Smooth muscle cell (in vitro differentiated cells): ENCODE measurements at regions not wholly inside any gene's neighbourhood (a gene's known extent, or its start where the extent isn't known, plus 50 kb on each side); places are given as distances from the start of the nearest gene placed in this dataset.
"Not testable (repeated sequence)": the region's sequence is repeated elsewhere in the genome, so short reads cannot be mapped to it uniquely, and the experiment has no call there.

Experiments used
- DNase-seq: peaks from one replicate; lab custom pipeline; 2025; ENCODE audit not compliant: unreplicated experiment; lab: John Stamatoyannopoulos, UW
- H2AFZ ChIP-seq: fragments of 200-600 bp; sonication (generic); 2 replicates; pipeline ENCODE4 v1.6.0; 2016; ENCODE audit warnings: antibody characterized with exemption, low read depth, mild to moderate bottlenecking
- H3F3A ChIP-seq: fragments of 200-600 bp; sonication (generic); 2 replicates; pipeline ENCODE4 v1.6.0; 2017; ENCODE audit warnings: antibody characterized with exemption, low read depth
- H3K27ac ChIP-seq: fragments of 200-600 bp; sonication (generic); 2 replicates; pipeline ENCODE4 v1.5.1; 2016; ENCODE audit warnings: low read depth, mild to moderate bottlenecking
- H3K27me3 ChIP-seq: fragments of 200-600 bp; sonication (generic); 2 replicates; pipeline ENCODE4 v1.6.1; 2016; ENCODE audit warnings: low read depth, mild to moderate bottlenecking
- H3K36me3 ChIP-seq: fragments of 200-600 bp; sonication (generic); 2 replicates; pipeline ENCODE4 v1.5.1; 2016; ENCODE audit warnings: low read depth
- H3K4me1 ChIP-seq: fragments of 200-600 bp; sonication (generic); 2 replicates; pipeline ENCODE4 v1.5.1; 2016; ENCODE audit warnings: low read depth
- H3K4me2 ChIP-seq: fragments of 200-600 bp; sonication (generic); 2 replicates; pipeline ENCODE4 v1.6.0; 2016; ENCODE audit warnings: mild to moderate bottlenecking
- H3K4me3 ChIP-seq: fragments of 200-600 bp; sonication (generic); 2 replicates; pipeline ENCODE4 v1.5.1; 2016; ENCODE audit warnings: mild to moderate bottlenecking
- H3K79me2 ChIP-seq: fragments of 200-600 bp; sonication (generic); 2 replicates; pipeline ENCODE4 v1.6.0; 2016; ENCODE audit warnings: low read depth, mild to moderate bottlenecking
- H3K9ac ChIP-seq: fragments of 200-600 bp; sonication (generic); 2 replicates; pipeline ENCODE4 v1.6.0; 2016; ENCODE audit warnings: low read depth
- H3K9me3 ChIP-seq: fragments of 200-600 bp; sonication (generic); replicated peaks from 2 replicates; pipeline ENCODE4 v1.5.1; 2016; ENCODE audit warnings: low read depth
- H4K20me1 ChIP-seq: fragments of 200-600 bp; sonication (generic); 2 replicates; pipeline ENCODE4 v1.6.0; 2016; ENCODE audit warnings: low read depth
- WGBS: methylation state at CpG from one replicate; pipeline ENCODE4 v1.1.7; 2016; ENCODE audit warnings: low lambda C conversion rate; 5-methylcytosine and 5-hydroxymethylcytosine counted together
- TF ChIP-seq, protein P1 (sequence below): fragments of 200-600 bp; sonication (generic); IDR thresholded peaks from 2 replicates; pipeline ENCODE4 v1.5.1; 2017; ENCODE audit warnings: borderline replicate concordance, mild to moderate bottlenecking, antibody characterized with exemption; ENCODE audit not compliant: insufficient read depth, poor library complexity, severe bottlenecking

DNA sequence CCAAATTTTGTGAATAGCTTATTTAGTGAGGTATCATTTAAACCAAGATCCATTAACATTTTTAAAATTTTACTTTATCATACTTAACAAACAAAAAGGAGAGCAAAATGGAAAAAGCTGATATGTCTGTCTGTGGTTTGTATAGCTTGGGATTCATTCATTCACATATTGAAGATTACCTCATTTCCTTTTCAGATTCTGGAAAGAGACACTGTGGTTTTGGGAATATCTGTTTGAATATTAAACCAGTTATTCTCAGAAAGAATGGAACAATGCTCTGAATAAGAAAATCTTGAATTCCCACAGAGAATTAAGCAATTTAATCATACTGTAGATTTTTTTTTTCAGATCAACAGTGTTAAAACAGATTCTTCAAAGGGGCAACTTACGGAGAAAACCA lies 93.8 kb upstream of the PRDX6 start:
- no peak for DNase-seq
- H3K36me3 ChIP-seq = no peaks in the 10 kb centered on the region
- no peaks in the 10 kb centered on the region for H3K9me3 ChIP-seq
- no peak overlapping the region for H3K4me3 ChIP-seq
- H3K79me2 ChIP-seq = no peaks in the 10 kb centered on the region
- H3K9ac ChIP-seq = no peak overlapping the region
- no peaks in the 10 kb centered on the region for H3K27me3 ChIP-seq
- 71% methylated on average over 1 of the region's 1 CpG for WGBS
- no peak overlapping the region for H3K4me2 ChIP-seq
- H3F3A ChIP-seq = no peaks in the 10 kb centered on the region
- no peaks in the 10 kb centered on the region for H4K20me1 ChIP-seq
- TF ChIP-seq, protein P1, sequence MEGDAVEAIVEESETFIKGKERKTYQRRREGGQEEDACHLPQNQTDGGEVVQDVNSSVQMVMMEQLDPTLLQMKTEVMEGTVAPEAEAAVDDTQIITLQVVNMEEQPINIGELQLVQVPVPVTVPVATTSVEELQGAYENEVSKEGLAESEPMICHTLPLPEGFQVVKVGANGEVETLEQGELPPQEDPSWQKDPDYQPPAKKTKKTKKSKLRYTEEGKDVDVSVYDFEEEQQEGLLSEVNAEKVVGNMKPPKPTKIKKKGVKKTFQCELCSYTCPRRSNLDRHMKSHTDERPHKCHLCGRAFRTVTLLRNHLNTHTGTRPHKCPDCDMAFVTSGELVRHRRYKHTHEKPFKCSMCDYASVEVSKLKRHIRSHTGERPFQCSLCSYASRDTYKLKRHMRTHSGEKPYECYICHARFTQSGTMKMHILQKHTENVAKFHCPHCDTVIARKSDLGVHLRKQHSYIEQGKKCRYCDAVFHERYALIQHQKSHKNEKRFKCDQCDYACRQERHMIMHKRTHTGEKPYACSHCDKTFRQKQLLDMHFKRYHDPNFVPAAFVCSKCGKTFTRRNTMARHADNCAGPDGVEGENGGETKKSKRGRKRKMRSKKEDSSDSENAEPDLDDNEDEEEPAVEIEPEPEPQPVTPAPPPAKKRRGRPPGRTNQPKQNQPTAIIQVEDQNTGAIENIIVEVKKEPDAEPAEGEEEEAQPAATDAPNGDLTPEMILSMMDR = no peak
- no peak overlapping the region for H2AFZ ChIP-seq
- no peaks in the 10 kb centered on the region for H3K4me1 ChIP-seq
- no peak overlapping the region for H3K27ac ChIP-seq

DNA sequence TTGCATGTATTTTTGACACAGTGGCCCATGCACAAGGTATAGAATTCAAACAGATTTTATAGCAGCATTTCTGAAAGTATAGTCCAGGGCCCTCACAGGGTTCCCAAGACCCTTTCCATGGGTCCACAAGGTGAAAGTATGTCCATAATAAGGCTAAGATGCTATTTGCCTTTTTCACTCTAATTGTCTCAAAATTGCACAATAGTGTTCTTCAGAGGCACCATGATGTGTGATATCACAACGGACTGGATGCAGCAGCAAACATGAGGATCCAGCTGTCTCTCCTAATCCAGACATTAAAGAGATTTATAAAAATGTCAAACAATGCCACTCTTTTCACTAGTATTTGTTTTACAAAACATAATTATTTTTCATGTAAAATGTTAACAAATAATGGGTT lies 88.8 kb upstream of the PRDX6 start:
- Histone ChIP-seq H3K9me3 (no peaks in the 10 kb centered on the region), H3K27ac (no peak overlapping the region), H3K4me3 (no peak overlapping the region), H3K27me3 (no peaks in the 10 kb centered on the region), H3K4me2 (no peak overlapping the region), H4K20me1 (no peaks in the 10 kb centered on the region), H3K4me1 (peaks cover 8% of the 10 kb centered on the region), H3F3A (peaks cover 9% of the 10 kb centered on the region), H3K36me3 (no peaks in the 10 kb centered on the region), H3K9ac (no peak overlapping the region), H2AFZ (no peak overlapping the region), H3K79me2 (no peaks in the 10 kb centered on the region)
- 96% methylated on average over 1 of the region's 1 CpG for WGBS
- TF ChIP-seq, protein P1 = no peak
- no peak for DNase-seq

- no peak overlapping the region for H2AFZ ChIP-seq
- H3K36me3 ChIP-seq = no peaks in the 10 kb centered on the region
- no peaks in the 10 kb centered on the region for H3K79me2 ChIP-seq
- H3K4me2 ChIP-seq = peak overlapping the region; percentile 67
- WGBS = 41% methylated on average over 8 of the region's 8 CpGs
- H4K20me1 ChIP-seq = no peaks in the 10 kb centered on the region
- peaks cover 13% of the 10 kb centered on the region for H3K4me1 ChIP-seq
- H3K4me3 ChIP-seq = no peak overlapping the region
- TF ChIP-seq, protein P1 = no peak
- peaks cover 22% of the 10 kb centered on the region for H3F3A ChIP-seq
- no peaks in the 10 kb centered on the region for H3K27me3 ChIP-seq
- H3K9me3 ChIP-seq = no peaks in the 10 kb centered on the region
- H3K9ac ChIP-seq = peak overlapping the region; percentile 38
- peak overlapping the region; percentile 85 for H3K27ac ChIP-seq
- DNase-seq = no peak
These were observed 84.1 kb upstream of the PRDX6 start for GRCh38 chr1:173392895-173393658.

- Histone ChIP-seq H3F3A (peaks cover 22% of the 10 kb centered on the region), H3K4me2 (peak overlapping the region; percentile 67), H3K27ac (peak overlapping the region; percentile 85), H3K9ac (no peak overlapping the region), H3K4me3 (no peak overlapping the region), H3K9me3 (no peaks in the 10 kb centered on the region), H3K4me1 (peaks cover 13% of the 10 kb centered on the region), H2AFZ (no peak overlapping the region), H3K36me3 (no peaks in the 10 kb centered on the region), H3K27me3 (no peaks in the 10 kb centered on the region), H3K79me2 (no peaks in the 10 kb centered on the region), H4K20me1 (no peaks in the 10 kb centered on the region)
- 4% methylated on average over 1 of the region's 1 CpG for WGBS
- no peak for DNase-seq
- TF ChIP-seq, protein P1 = no peak
These were observed 83.5 kb upstream of the PRDX6 start for GRCh38 chr1:173393659-173394000.

DNA sequence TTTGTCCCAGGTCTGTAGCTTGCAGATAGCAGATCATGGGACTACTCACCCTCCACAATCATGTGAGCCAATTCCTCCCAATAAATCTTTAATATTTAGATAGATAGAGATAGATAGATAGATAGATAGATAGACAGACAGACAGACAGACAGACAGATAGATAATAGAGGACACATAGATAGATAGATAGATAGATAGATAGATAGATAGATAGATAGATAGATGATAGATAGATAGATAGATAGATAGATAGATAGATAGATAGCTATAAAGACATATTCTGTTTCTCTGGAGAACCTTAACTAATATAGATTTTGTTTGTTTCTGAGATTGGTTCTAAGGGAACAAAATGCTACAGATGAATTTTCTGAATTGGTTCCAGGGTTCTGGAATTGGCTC lies 82.3 kb upstream of the PRDX6 start:
- not testable (repeated sequence) for H3K36me3 ChIP-seq, H3K4me3 ChIP-seq, H3K9me3 ChIP-seq, H3K27me3 ChIP-seq, H3K79me2 ChIP-seq, H3K9ac ChIP-seq, H2AFZ ChIP-seq, DNase-seq, H3K27ac ChIP-seq, H3K4me2 ChIP-seq, H4K20me1 ChIP-seq
- Histone ChIP-seq H3K4me1 (peaks cover 13% of the 10 kb centered on the region), H3F3A (peaks cover 22% of the 10 kb centered on the region)
